Hepatocyte (in vitro differentiated cells): ENCODE measurements at regions not wholly inside any gene's neighbourhood (a gene's known extent, or its start where the extent isn't known, plus 50 kb on each side); places are given as distances from the start of the nearest gene placed in this dataset.

Source experiments
- EZH2 ChIP-seq: fragments of 200-600 bp; sonication (generic); IDR thresholded peaks from 2 replicates; pipeline ENCODE4 v1.6.1; 2016; ENCODE audit warnings: antibody characterized with exemption, mild to moderate bottlenecking, borderline replicate concordance
- TF ChIP-seq, protein P1 (sequence below): fragments of 200-600 bp; sonication (generic); IDR thresholded peaks from 2 replicates; pipeline ENCODE4 v1.5.1; 2016; ENCODE audit warnings: antibody characterized with exemption, mild to moderate bottlenecking; ENCODE audit not compliant: poor library complexity

DNA sequence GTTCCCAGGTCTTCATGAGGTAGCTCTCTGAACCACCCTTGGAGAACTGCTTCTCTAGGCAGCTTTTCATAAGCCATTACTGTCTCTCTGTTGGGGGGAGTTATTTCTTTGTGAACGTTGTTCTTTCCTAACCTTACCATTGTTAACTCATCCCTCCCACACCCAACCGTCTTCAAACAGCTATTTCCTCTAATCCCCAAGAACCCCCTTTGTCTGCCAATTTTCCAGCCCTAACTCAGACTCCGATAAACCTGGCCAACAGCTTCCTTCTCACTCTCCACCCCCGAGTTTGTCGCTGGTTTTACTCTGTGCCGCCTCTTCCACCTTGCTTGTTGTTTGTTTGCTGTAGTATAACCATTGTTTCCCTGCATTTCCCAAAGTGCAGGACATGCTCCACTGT, 131.5 kb downstream of the CCDC34 start:
- TF ChIP-seq, protein P1, sequence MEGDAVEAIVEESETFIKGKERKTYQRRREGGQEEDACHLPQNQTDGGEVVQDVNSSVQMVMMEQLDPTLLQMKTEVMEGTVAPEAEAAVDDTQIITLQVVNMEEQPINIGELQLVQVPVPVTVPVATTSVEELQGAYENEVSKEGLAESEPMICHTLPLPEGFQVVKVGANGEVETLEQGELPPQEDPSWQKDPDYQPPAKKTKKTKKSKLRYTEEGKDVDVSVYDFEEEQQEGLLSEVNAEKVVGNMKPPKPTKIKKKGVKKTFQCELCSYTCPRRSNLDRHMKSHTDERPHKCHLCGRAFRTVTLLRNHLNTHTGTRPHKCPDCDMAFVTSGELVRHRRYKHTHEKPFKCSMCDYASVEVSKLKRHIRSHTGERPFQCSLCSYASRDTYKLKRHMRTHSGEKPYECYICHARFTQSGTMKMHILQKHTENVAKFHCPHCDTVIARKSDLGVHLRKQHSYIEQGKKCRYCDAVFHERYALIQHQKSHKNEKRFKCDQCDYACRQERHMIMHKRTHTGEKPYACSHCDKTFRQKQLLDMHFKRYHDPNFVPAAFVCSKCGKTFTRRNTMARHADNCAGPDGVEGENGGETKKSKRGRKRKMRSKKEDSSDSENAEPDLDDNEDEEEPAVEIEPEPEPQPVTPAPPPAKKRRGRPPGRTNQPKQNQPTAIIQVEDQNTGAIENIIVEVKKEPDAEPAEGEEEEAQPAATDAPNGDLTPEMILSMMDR = no peak
- TF ChIP-seq EZH2 = no peak
